ENCODE measurements at regions not wholly inside any gene's neighbourhood (a gene's known extent, or its start where the extent isn't known, plus 50 kb on each side); places are given as distances from the start of the nearest gene placed in this dataset.
A peak's percentile ranks its signal among the peaks of the same experiment; 100 is the strongest.

GRCh38 chr14:54294802-54295201 is 102.0 kb upstream of the CDKN3 start:
- no TSS peak for BruUV-seq (replicated peaks)
- Histone ChIP-seq H3K4me1 (replicated peaks; ENCODE audit: insufficient read depth) (no peaks in the 10 kb centered on the region), H3K79me2 (ENCODE audit: low read depth) (no peaks in the 10 kb centered on the region), H3K4me2 (no peak overlapping the region), H3F3A (ENCODE audit: insufficient read depth, low read depth) (no peaks in the 10 kb centered on the region), H3K36me3 (ENCODE audit: low read depth) (no peaks in the 10 kb centered on the region), H3K9me3 (ENCODE audit: insufficient read depth, low read depth) (peaks cover 6% of the 10 kb centered on the region; the same call in 1 of the 2 replicates), H3K27ac (no peak overlapping the region), H3K9me2 (ENCODE audit: insufficient read depth) (no peaks in the 10 kb centered on the region; the same call in 1 of the 2 replicates), H3K27me3 (ENCODE audit: insufficient read depth, low read depth) (no peaks in the 10 kb centered on the region), H3K4me3 (no peak overlapping the region), H2AFZ (no peak overlapping the region), H4K20me1 (ENCODE audit: insufficient read depth) (no peaks in the 10 kb centered on the region)
- POLR2A ChIA-PET (ENCODE audit: unreplicated experiment): no interaction called here
- CTCF ChIA-PET: no interaction called here
- TF ChIP-seq EZH2 (IDR thresholded peaks at IDR 0.05; ENCODE audit: low read depth): no peak
- no peak for TF ChIP-seq CTCF (conservative IDR thresholded peaks at IDR 0.05)
- intact Hi-C loops (cut with micrococcal nuclease; ENCODE audit: unreplicated experiment): no loop called here
- no peak for DNase-seq

GRCh38 chr14:54299410-54300363 is 97.1 kb upstream of the CDKN3 start:
- no peaks in the 10 kb centered on the region for H3K27me3 ChIP-seq (ENCODE audit: insufficient read depth, low read depth)
- ChIA-PET CTCF (interaction anchor here (0.6 kb wide), 1 partner anchor 41 kb away, joined by 3 read pairs; no protein-coding TSS in a partner anchor), POLR2A (ENCODE audit: unreplicated experiment) (interaction anchor here (0.8 kb wide), 1 partner anchor 940 kb away, joined by 10 read pairs; no protein-coding TSS in a partner anchor)
- BruUV-seq (replicated peaks): no TSS peak
- peaks cover 3% of the 10 kb centered on the region; the same call in 1 of the 2 replicates for H3K9me3 ChIP-seq (ENCODE audit: insufficient read depth, low read depth)
- H3K4me2 ChIP-seq: no peak overlapping the region
- TF ChIP-seq CTCF (conservative IDR thresholded peaks at IDR 0.05) (no peak), EZH2 (IDR thresholded peaks at IDR 0.05; ENCODE audit: low read depth) (no peak)
- H3K4me3 ChIP-seq: no peak overlapping the region
- peaks cover 3% of the 10 kb centered on the region; the same call in 1 of the 2 replicates for H3K9me2 ChIP-seq (ENCODE audit: insufficient read depth)
- no peaks in the 10 kb centered on the region for H3K79me2 ChIP-seq (ENCODE audit: low read depth)
- no peak overlapping the region for H3K27ac ChIP-seq
- DNase-seq: no peak
- no peaks in the 10 kb centered on the region for H3K36me3 ChIP-seq (ENCODE audit: low read depth)
- H3K4me1 ChIP-seq (replicated peaks; ENCODE audit: insufficient read depth): no peaks in the 10 kb centered on the region
- no peaks in the 10 kb centered on the region for H4K20me1 ChIP-seq (ENCODE audit: insufficient read depth)
- no peaks in the 10 kb centered on the region for H3F3A ChIP-seq (ENCODE audit: insufficient read depth, low read depth)
- no peak overlapping the region for H2AFZ ChIP-seq
- intact Hi-C loops (cut with micrococcal nuclease; ENCODE audit: unreplicated experiment): no loop called here

DNA sequence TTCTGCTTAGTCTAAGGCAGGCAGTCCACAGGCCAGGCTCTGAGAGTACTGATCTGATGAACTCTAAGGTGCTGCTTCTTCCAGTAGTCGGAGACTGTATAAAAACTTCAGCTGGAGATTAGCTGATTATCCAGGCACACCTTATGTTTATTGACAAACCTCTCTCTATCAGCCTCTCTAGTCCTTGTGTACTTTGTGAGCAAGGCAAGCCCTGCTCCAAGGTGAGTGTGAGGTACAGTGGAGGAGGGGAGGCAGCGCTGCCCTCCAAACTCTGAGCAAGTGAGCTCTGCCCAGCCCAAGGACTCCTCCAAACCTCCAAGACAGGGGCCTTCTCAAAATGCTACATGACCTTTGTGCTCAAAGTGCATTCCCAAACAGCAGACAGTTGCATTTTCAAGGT is 95.9 kb upstream of the CDKN3 start:
- Histone ChIP-seq H3K36me3 (ENCODE audit: low read depth) (no peaks in the 10 kb centered on the region), H3F3A (ENCODE audit: insufficient read depth, low read depth) (no peaks in the 10 kb centered on the region), H4K20me1 (ENCODE audit: insufficient read depth) (no peaks in the 10 kb centered on the region), H3K4me2 (no peak overlapping the region), H3K4me3 (no peak overlapping the region), H2AFZ (peak overlapping the region; percentile 61; the same call in 1 of the 2 replicates), H3K27me3 (ENCODE audit: insufficient read depth, low read depth) (no peaks in the 10 kb centered on the region), H3K9me3 (ENCODE audit: insufficient read depth, low read depth) (no peaks in the 10 kb centered on the region), H3K27ac (no peak overlapping the region), H3K79me2 (ENCODE audit: low read depth) (no peaks in the 10 kb centered on the region), H3K4me1 (replicated peaks; ENCODE audit: insufficient read depth) (no peaks in the 10 kb centered on the region), H3K9me2 (ENCODE audit: insufficient read depth) (peaks cover 3% of the 10 kb centered on the region; the same call in 1 of the 2 replicates)
- ChIA-PET POLR2A (ENCODE audit: unreplicated experiment) (no interaction called here), CTCF (interaction anchor here (0.7 kb wide), 2 partner anchors 113 to 388 kb away, joined by 3 to 4 read pairs; no protein-coding TSS in a partner anchor)
- DNase-seq: no peak
- intact Hi-C loops (cut with micrococcal nuclease; ENCODE audit: unreplicated experiment): no loop called here
- BruUV-seq (replicated peaks): no TSS peak
- TF ChIP-seq CTCF (conservative IDR thresholded peaks at IDR 0.05): no peak
- TF ChIP-seq EZH2 (IDR thresholded peaks at IDR 0.05; ENCODE audit: low read depth): no peak
